ENCODE measurements at regions not wholly inside any gene's neighbourhood (a gene's known extent, or its start where the extent isn't known, plus 50 kb on each side); places are given as distances from the start of the nearest gene placed in this dataset.
"Not testable (repeated sequence)": the region's sequence is repeated elsewhere in the genome, so short reads cannot be mapped to it uniquely, and the experiment has no call there.

GRCh38 chr7:55731931-55732330, 130.6 kb downstream of the SEPTIN14 start:
- peaks cover 7% of the 10 kb centered on the region for H3K36me3 Mint-ChIP-seq (ENCODE audit: insufficient read depth)
- H3K4me1 Mint-ChIP-seq (ENCODE audit: low read depth), result peaks cover 10% of the 10 kb centered on the region
- no peak overlapping the region for H3K4me3 Mint-ChIP-seq (ENCODE audit: low read depth)
- DNase-seq (ENCODE audit: low spot score, unreplicated experiment), result no peak
- no peak overlapping the region for H3K27ac Mint-ChIP-seq
- H3K9me3 Mint-ChIP-seq (ENCODE audit: low read depth), result peaks cover 20% of the 10 kb centered on the region
- no peaks in the 10 kb centered on the region for H3K27me3 Mint-ChIP-seq
- TF ChIP-seq CTCF (IDR thresholded peaks at IDR 0.05; ENCODE audit: unreplicated experiment), result no peak

- no peak for DNase-seq (ENCODE audit: low spot score, unreplicated experiment)
- Mint-ChIP-seq H3K4me1 (ENCODE audit: low read depth) (peaks cover 10% of the 10 kb centered on the region), H3K27me3 (no peaks in the 10 kb centered on the region), H3K9me3 (ENCODE audit: low read depth) (peaks cover 20% of the 10 kb centered on the region), H3K36me3 (ENCODE audit: insufficient read depth) (peaks cover 7% of the 10 kb centered on the region), H3K4me3 (ENCODE audit: low read depth) (no peak overlapping the region), H3K27ac (no peak overlapping the region)
- TF ChIP-seq CTCF (IDR thresholded peaks at IDR 0.05; ENCODE audit: unreplicated experiment), result no peak
Observed at GRCh38 chr7:55730197-55730596, 132.4 kb downstream of the SEPTIN14 start.

GRCh38 chr7:55723621-55723941, 139.0 kb downstream of the SEPTIN14 start:
- Mint-ChIP-seq H3K36me3 (ENCODE audit: insufficient read depth) (no peaks in the 10 kb centered on the region), H3K27ac (no peak overlapping the region), H3K9me3 (ENCODE audit: low read depth) (no peaks in the 10 kb centered on the region), H3K4me1 (ENCODE audit: low read depth) (no peaks in the 10 kb centered on the region), H3K4me3 (ENCODE audit: low read depth) (no peak overlapping the region), H3K27me3 (no peaks in the 10 kb centered on the region)
- no peak for DNase-seq (ENCODE audit: low spot score, unreplicated experiment)
- TF ChIP-seq CTCF (IDR thresholded peaks at IDR 0.05; ENCODE audit: unreplicated experiment), result no peak

GRCh38 chr7:55722874-55723620, 139.5 kb downstream of the SEPTIN14 start:
- not testable (repeated sequence) for H3K27me3 Mint-ChIP-seq; DNase-seq (ENCODE audit: low spot score, unreplicated experiment); H3K4me1 Mint-ChIP-seq (ENCODE audit: low read depth); H3K9me3 Mint-ChIP-seq (ENCODE audit: low read depth); H3K36me3 Mint-ChIP-seq (ENCODE audit: insufficient read depth); H3K4me3 Mint-ChIP-seq (ENCODE audit: low read depth); H3K27ac Mint-ChIP-seq
- peak; percentile 9 for TF ChIP-seq CTCF (IDR thresholded peaks at IDR 0.05; ENCODE audit: unreplicated experiment)

- not testable (repeated sequence) for H3K36me3 Mint-ChIP-seq (ENCODE audit: insufficient read depth); H3K27me3 Mint-ChIP-seq; DNase-seq (ENCODE audit: low spot score, unreplicated experiment); H3K9me3 Mint-ChIP-seq (ENCODE audit: low read depth); H3K27ac Mint-ChIP-seq; H3K4me3 Mint-ChIP-seq (ENCODE audit: low read depth); H3K4me1 Mint-ChIP-seq (ENCODE audit: low read depth)
Observed at GRCh38 chr7:55721004-55721403, 141.5 kb downstream of the SEPTIN14 start.

- H3K4me3 Mint-ChIP-seq (ENCODE audit: low read depth); H3K27ac Mint-ChIP-seq: not testable (repeated sequence)
Observed at GRCh38 chr7:55715247-55715867, 143.1 kb upstream of the VOPP1 start.

GRCh38 chr7:55714370-55714769, 142.1 kb upstream of the VOPP1 start:
- DNase-seq (ENCODE audit: low spot score, unreplicated experiment); H3K36me3 Mint-ChIP-seq (ENCODE audit: insufficient read depth); H3K27me3 Mint-ChIP-seq; H3K4me3 Mint-ChIP-seq (ENCODE audit: low read depth); H3K27ac Mint-ChIP-seq; H3K9me3 Mint-ChIP-seq (ENCODE audit: low read depth); H3K4me1 Mint-ChIP-seq (ENCODE audit: low read depth): not testable (repeated sequence)

More at GRCh38 chr7:55715247-55715867, 143.1 kb upstream of the VOPP1 start:
- H3K36me3 Mint-ChIP-seq (ENCODE audit: insufficient read depth); H3K27me3 Mint-ChIP-seq; H3K9me3 Mint-ChIP-seq (ENCODE audit: low read depth); H3K4me1 Mint-ChIP-seq (ENCODE audit: low read depth); DNase-seq (ENCODE audit: low spot score, unreplicated experiment): not testable (repeated sequence)

- H3K27ac Mint-ChIP-seq; H3K9me3 Mint-ChIP-seq (ENCODE audit: low read depth); H3K27me3 Mint-ChIP-seq; H3K4me3 Mint-ChIP-seq (ENCODE audit: low read depth); DNase-seq (ENCODE audit: low spot score, unreplicated experiment); H3K4me1 Mint-ChIP-seq (ENCODE audit: low read depth); H3K36me3 Mint-ChIP-seq (ENCODE audit: insufficient read depth): not testable (repeated sequence)
Observed at GRCh38 chr7:55710312-55710711, 138.0 kb upstream of the VOPP1 start.

- not testable (repeated sequence) for H3K4me3 Mint-ChIP-seq (ENCODE audit: low read depth); H3K36me3 Mint-ChIP-seq (ENCODE audit: insufficient read depth); DNase-seq (ENCODE audit: low spot score, unreplicated experiment); H3K9me3 Mint-ChIP-seq (ENCODE audit: low read depth); H3K27me3 Mint-ChIP-seq; H3K27ac Mint-ChIP-seq; H3K4me1 Mint-ChIP-seq (ENCODE audit: low read depth)
Observed at GRCh38 chr7:55708028-55708427, 135.7 kb upstream of the VOPP1 start.
